Transverse colon (tissue), 4 donors: ENCODE measurements at regions not wholly inside any gene's neighbourhood (a gene's known extent, or its start where the extent isn't known, plus 50 kb on each side); places are given as distances from the start of the nearest gene placed in this dataset.
"Not testable (repeated sequence)": the region's sequence is repeated elsewhere in the genome, so short reads cannot be mapped to it uniquely, and the experiment has no call there.

Source experiments
- DNase-seq: peaks from one replicate; pipeline ENCODE4 v3.0.0-alpha.2; 2019
- H3K27ac ChIP-seq, 4 donors: fragments of 200-600 bp; sonication (generic); 2 replicates each; pipeline ENCODE4 v1.5.1; 2016 to 2018; ENCODE audit warnings: inconsistent platforms in 4 of 4
- H3K27me3 ChIP-seq: fragments of 200-600 bp; sonication (generic); 2 replicates; pipeline ENCODE4 v1.5.1; 2017; ENCODE audit warnings: inconsistent platforms
- H3K36me3 ChIP-seq, 4 donors: fragments of 200-600 bp; sonication (generic); 2 replicates each; pipeline ENCODE4 v1.5.1; 2017 to 2019; ENCODE audit warnings: inconsistent platforms in 4 of 4
- H3K4me1 ChIP-seq, 4 donors: fragments of 200-600 bp; sonication (generic); 2 replicates each; pipeline ENCODE4 v1.5.1; 2017 to 2020; ENCODE audit warnings: inconsistent platforms in 4 of 4
- H3K4me3 ChIP-seq, 4 donors: fragments of 200-600 bp; sonication (generic); 1 replicate in 1 of 4; 2 replicates in 3 of 4; pipeline versions ENCODE4 v1.5.1 to v1.6.1; 2017 to 2019; ENCODE audit warnings: inconsistent platforms in 4 of 4
- H3K9me3 ChIP-seq, 2 donors: fragments of 200-600 bp; sonication (generic); 2 replicates each; pipeline ENCODE4 v1.5.1; 2017 to 2019; ENCODE audit warnings: inconsistent platforms in 2 of 2
- CTCF ChIP-seq, 5 experiments: fragments of 200-600 bp in 3 of 5; fragments of 450-650 bp in 2 of 5; sonication (generic) in 3 of 5; IDR thresholded peaks; 1 replicate in 2 of 5; 2 replicates in 3 of 5; pipeline ENCODE4 v1.5.1; 2016 to 2017; ENCODE audit warnings: antibody characterized with exemption in 5 of 5, inconsistent platforms in 3 of 5, mild to moderate bottlenecking in 2 of 5, moderate library complexity in 1 of 5
- EP300 ChIP-seq: sonication (generic); formaldehyde crosslinking; IDR thresholded peaks from one replicate; pipeline ENCODE4 v1.6.1; 2017; ENCODE audit warnings: antibody characterized with exemption, low read depth
- POLR2A ChIP-seq: fragments of 450-650 bp; IDR thresholded peaks from one replicate; pipeline ENCODE4 v1.6.1; 2016; ENCODE audit warnings: antibody characterized with exemption, mild to moderate bottlenecking, moderate library complexity
- POLR2AphosphoS5 ChIP-seq, 3 donors: sonication (generic); formaldehyde crosslinking; IDR thresholded peaks; one replicate each; pipeline ENCODE4 v1.6.1; 2016; ENCODE audit warnings: antibody characterized with exemption in 3 of 3
- WGBS, 2 donors: methylation state at CpG; one replicate each; pipeline ENCODE4 v1.1.5; 2018; ENCODE audit warnings: low coverage in 1 of 2; 5-methylcytosine and 5-hydroxymethylcytosine counted together
- in situ Hi-C, 4 donors: fragments of 200-750 bp; cut with MboI; loops; one replicate each; pipeline versions ENCODE4 v1.15.0 to v1.15.1; 2017; ENCODE audit warnings: low sequenced_read_pairs in 3 of 4, low pct_ligation_motif_present in 1 of 4, low pct_unique_long_range_greater_than_20kb in 1 of 4
- intact Hi-C: fragments of 100-400 bp; cut with DNase I; formaldehyde crosslinking; loops from one replicate; pipeline ENCODE4 v1.15.1; 2023; ENCODE audit warnings: low total_unique reads

- TF ChIP-seq POLR2A (no peak), POLR2AphosphoS5 (IDR thresholded peaks at IDR 0.05) (no peak), CTCF (IDR thresholded peaks at IDR 0.05) (no peak), EP300 (no peak)
- Histone ChIP-seq H3K27me3 (no peaks in the 10 kb centered on the region), H3K9me3 (no peaks in the 10 kb centered on the region), H3K4me1 (no peaks in the 10 kb centered on the region), H3K4me3 (no peak overlapping the region), H3K27ac (no peak overlapping the region), H3K36me3 (no peaks in the 10 kb centered on the region)
- DNase-seq: no peak
- WGBS, 2 donors: 58 to 62% methylated on average over 2 to 3 of the region's 3 CpGs
- in situ Hi-C loops (no loop called here), intact Hi-C loops (no loop called here)
Measured at GRCh38 chr7:10644849-10645248, 328.8 kb upstream of the PHF14 start.

- intact Hi-C loops (no loop called here), in situ Hi-C loops (no loop called here)
- TF ChIP-seq POLR2AphosphoS5 (IDR thresholded peaks at IDR 0.05) (no peak), EP300 (no peak), POLR2A (no peak)
- Histone ChIP-seq H3K4me3 (no peak overlapping the region), H3K9me3 (no peaks in the 10 kb centered on the region), H3K27me3 (no peaks in the 10 kb centered on the region), H3K4me1 (no peaks in the 10 kb centered on the region), H3K27ac (no peak overlapping the region), H3K36me3 (no peaks in the 10 kb centered on the region)
- DNase-seq: no peak
- WGBS, 2 donors: 40 to 50% methylated on average over 5 of the region's 5 CpGs
Measured at GRCh38 chr7:10646194-10646593, 327.5 kb upstream of the PHF14 start.

GRCh38 chr7:10648289-10648688 is 325.4 kb upstream of the PHF14 start:
- in situ Hi-C loops: no loop called here
- TF ChIP-seq CTCF (IDR thresholded peaks at IDR 0.05): no peak
- no peak for TF ChIP-seq POLR2AphosphoS5 (IDR thresholded peaks at IDR 0.05)
- TF ChIP-seq POLR2A: no peak
- TF ChIP-seq EP300: no peak
- WGBS, 2 donors: 75 to 84% methylated on average over 2 to 5 of the region's 5 CpGs
- H3K4me1 ChIP-seq: no peaks in the 10 kb centered on the region
- H3K9me3 ChIP-seq: no peaks in the 10 kb centered on the region
- no peak overlapping the region for H3K4me3 ChIP-seq
- H3K36me3 ChIP-seq: no peaks in the 10 kb centered on the region
- intact Hi-C loops: no loop called here
- H3K27me3 ChIP-seq: no peaks in the 10 kb centered on the region
- DNase-seq: no peak
- H3K27ac ChIP-seq: no peak overlapping the region

GRCh38 chr7:10649120-10649519 is 324.6 kb upstream of the PHF14 start:
- intact Hi-C loops, in situ Hi-C loops, H3K4me3 ChIP-seq: not testable (repeated sequence)

GRCh38 chr7:10655031-10655430 is 318.6 kb upstream of the PHF14 start:
- DNase-seq: no peak

More at GRCh38 chr7:10649120-10649519, 324.6 kb upstream of the PHF14 start:
- WGBS, 2 donors: 62% methylated on average over 7 of the region's 7 CpGs; no CpG with 5 or more reads in 1 of the 2 donors
- not testable (repeated sequence) for H3K27me3 ChIP-seq, H3K27ac ChIP-seq, H3K9me3 ChIP-seq, H3K36me3 ChIP-seq, H3K4me1 ChIP-seq, DNase-seq

More at GRCh38 chr7:10655031-10655430, 318.6 kb upstream of the PHF14 start:
- WGBS, 2 donors: 22 to 65% methylated on average over 1 of the region's 1 CpG
- no peak overlapping the region for H3K27ac ChIP-seq
- TF ChIP-seq POLR2A: no peak
- no peak for TF ChIP-seq CTCF (IDR thresholded peaks at IDR 0.05)
- no peak for TF ChIP-seq EP300
- no peak for TF ChIP-seq POLR2AphosphoS5 (IDR thresholded peaks at IDR 0.05)
- intact Hi-C loops (no loop called here), in situ Hi-C loops (no loop called here)
- H3K36me3 ChIP-seq: no peaks in the 10 kb centered on the region
- H3K4me1 ChIP-seq: no peaks in the 10 kb centered on the region
- no peaks in the 10 kb centered on the region for H3K27me3 ChIP-seq
- H3K9me3 ChIP-seq: no peaks in the 10 kb centered on the region
- no peak overlapping the region for H3K4me3 ChIP-seq
